Gastroesophageal sphincter (tissue), 4 donors: ENCODE measurements at regions not wholly inside any gene's neighbourhood (a gene's known extent, or its start where the extent isn't known, plus 50 kb on each side); places are given as distances from the start of the nearest gene placed in this dataset.

Source experiments
- ATAC-seq: fragments of 150-250 bp; one replicate; pipeline ENCODE4 v1.9.1; 2016; ENCODE audit warnings: mild to moderate bottlenecking, moderate library complexity
- H3K27ac ChIP-seq, 4 donors: fragments of 200-600 bp; sonication (generic) in 3 of 4; 1 replicate in 3 of 4; 2 replicates in 1 of 4; pipeline ENCODE4 v1.5.1; 2016 to 2019
- H3K27me3 ChIP-seq: fragments of 200-600 bp; sonication (generic); one replicate; pipeline ENCODE4 v1.5.1; 2019
- H3K36me3 ChIP-seq, 2 donors: fragments of 200-600 bp; sonication (generic); one replicate each; pipeline ENCODE4 v1.5.1; 2019; ENCODE audit warnings: control low read depth in 1 of 2
- H3K4me1 ChIP-seq, 3 donors: fragments of 200-600 bp; sonication (generic); 1 replicate in 2 of 3; 2 replicates in 1 of 3; pipeline ENCODE4 v1.5.1; 2016 to 2019; ENCODE audit warnings: control low read depth in 2 of 3
- H3K4me3 ChIP-seq, 2 donors: fragments of 200-600 bp; sonication (generic); one replicate each; pipeline ENCODE4 v1.5.1; 2019; ENCODE audit warnings: mild to moderate bottlenecking in 1 of 2, moderate library complexity in 1 of 2
- H3K9me3 ChIP-seq, 3 donors: fragments of 200-600 bp; sonication (generic); one replicate each; pipeline ENCODE4 v1.5.1; 2017 to 2019; ENCODE audit warnings: control low read depth in 2 of 3
- CTCF ChIP-seq, 4 experiments: fragments of 200-600 bp in 2 of 4; fragments of 450-650 bp in 2 of 4; sonication (generic) in 1 of 4; IDR thresholded peaks; one replicate each; pipeline ENCODE4 v1.5.1; 2017 to 2019; ENCODE audit warnings: antibody characterized with exemption in 4 of 4, mild to moderate bottlenecking in 2 of 4, moderate library complexity in 2 of 4
- EP300 ChIP-seq: sonication (generic); formaldehyde crosslinking; IDR thresholded peaks from one replicate; pipeline ENCODE4 v1.6.1; 2017; ENCODE audit warnings: antibody characterized with exemption, mild to moderate bottlenecking
- POLR2A ChIP-seq, 2 donors: fragments of 450-650 bp; IDR thresholded peaks; one replicate each; pipeline ENCODE4 v1.6.1; 2017; ENCODE audit warnings: antibody characterized with exemption in 2 of 2, mild to moderate bottlenecking in 2 of 2, moderate library complexity in 1 of 2
- POLR2AphosphoS5 ChIP-seq: sonication (generic); formaldehyde crosslinking; IDR thresholded peaks from one replicate; pipeline ENCODE4 v1.6.1; 2017; ENCODE audit warnings: antibody characterized with exemption
- WGBS, 2 donors: methylation state at CpG; one replicate each; pipeline ENCODE4 v1.1.5; 2018; ENCODE audit warnings: low coverage in 1 of 2; 5-methylcytosine and 5-hydroxymethylcytosine counted together

- ATAC-seq, result no peak
- Histone ChIP-seq H3K4me3 (no peak overlapping the region), H3K9me3 (no peaks in the 10 kb centered on the region), H3K27ac (no peak overlapping the region), H3K36me3 (no peaks in the 10 kb centered on the region), H3K27me3 (no peaks in the 10 kb centered on the region), H3K4me1 (peaks cover 0 to 11% (median 0%) of the 10 kb centered on the region in 3 donors)
- WGBS, 2 donors, result 87 to 100% methylated on average over 3 to 4 of the region's 4 CpGs
- TF ChIP-seq POLR2AphosphoS5, result no peak
- no peak for TF ChIP-seq POLR2A (IDR thresholded peaks at IDR 0.05)
- TF ChIP-seq CTCF (IDR thresholded peaks at IDR 0.05), result no peak
- TF ChIP-seq EP300, result no peak
Observed at GRCh38 chr2:219772697-219773096, 145.3 kb downstream of the SLC4A3 start.

GRCh38 chr2:219775506-219775905 is 148.1 kb downstream of the SLC4A3 start:
- Histone ChIP-seq H3K4me1 (no peaks in the 10 kb centered on the region), H3K36me3 (no peaks in the 10 kb centered on the region), H3K4me3 (no peak overlapping the region), H3K9me3 (no peaks in the 10 kb centered on the region), H3K27ac (no peak overlapping the region), H3K27me3 (no peaks in the 10 kb centered on the region)
- TF ChIP-seq POLR2AphosphoS5, result no peak
- no peak for TF ChIP-seq EP300
- 56 to 90% methylated on average over 1 to 3 of the region's 5 CpGs for WGBS, 2 donors
- ATAC-seq, result no peak

- ATAC-seq, result no peak
- WGBS, 2 donors, result 94 to 95% methylated on average over 2 of the region's 2 CpGs
- no peaks in the 10 kb centered on the region for H3K36me3 ChIP-seq
- TF ChIP-seq CTCF (IDR thresholded peaks at IDR 0.05) (no peak), POLR2AphosphoS5 (no peak), POLR2A (IDR thresholded peaks at IDR 0.05) (no peak), EP300 (no peak)
- H3K4me1 ChIP-seq, result no peaks in the 10 kb centered on the region
- no peaks in the 10 kb centered on the region for H3K27me3 ChIP-seq
- no peaks in the 10 kb centered on the region for H3K9me3 ChIP-seq
- no peak overlapping the region for H3K27ac ChIP-seq
- no peak overlapping the region for H3K4me3 ChIP-seq
Observed at GRCh38 chr2:219777388-219777787, 150.0 kb downstream of the SLC4A3 start.

GRCh38 chr2:219778189-219778588 is 150.8 kb downstream of the SLC4A3 start:
- no peak for ATAC-seq
- no peaks in the 10 kb centered on the region for H3K36me3 ChIP-seq
- no peaks in the 10 kb centered on the region for H3K9me3 ChIP-seq
- no peaks in the 10 kb centered on the region for H3K27me3 ChIP-seq
- H3K27ac ChIP-seq, result no peak overlapping the region
- H3K4me1 ChIP-seq, result no peaks in the 10 kb centered on the region
- WGBS, 2 donors, result 83 to 95% methylated on average over 2 of the region's 2 CpGs
- H3K4me3 ChIP-seq, result no peak overlapping the region
- TF ChIP-seq POLR2AphosphoS5, result no peak
- no peak for TF ChIP-seq CTCF (IDR thresholded peaks at IDR 0.05)
- TF ChIP-seq POLR2A (IDR thresholded peaks at IDR 0.05), result no peak
- no peak for TF ChIP-seq EP300

- H3K27me3 ChIP-seq, result no peaks in the 10 kb centered on the region
- no peaks in the 10 kb centered on the region for H3K36me3 ChIP-seq
- H3K9me3 ChIP-seq, result peaks cover 0 to 4% (median 0%) of the 10 kb centered on the region in 3 donors
- 45 to 54% methylated on average over 5 to 7 of the region's 7 CpGs for WGBS, 2 donors
- TF ChIP-seq EP300, result no peak
- no peak for TF ChIP-seq CTCF (IDR thresholded peaks at IDR 0.05)
- no peak for TF ChIP-seq POLR2AphosphoS5
- no peak for TF ChIP-seq POLR2A (IDR thresholded peaks at IDR 0.05)
- no peak overlapping the region for H3K4me3 ChIP-seq
- H3K4me1 ChIP-seq, result no peaks in the 10 kb centered on the region
- H3K27ac ChIP-seq, result no peak overlapping the region
- ATAC-seq, result no peak
Observed at GRCh38 chr2:219782737-219783348, 155.4 kb downstream of the SLC4A3 start.
